NB4 (cell line): ENCODE measurements at regions not wholly inside any gene's neighbourhood (a gene's known extent, or its start where the extent isn't known, plus 50 kb on each side); places are given as distances from the start of the nearest gene placed in this dataset.

ENCODE experiments used
- POLR2A ChIP-seq: IDR thresholded peaks from 2 replicates; pipeline ENCODE4 v1.6.1; 2011; ENCODE audit warnings: mild to moderate bottlenecking; ENCODE audit not compliant: insufficient read length; ENCODE audit errors: extremely low read depth
- TF ChIP-seq, protein P1 (sequence below): IDR thresholded peaks from one replicate; pipeline ENCODE4 v1.5.1; 2012; ENCODE audit warnings: low read depth, low read length

DNA sequence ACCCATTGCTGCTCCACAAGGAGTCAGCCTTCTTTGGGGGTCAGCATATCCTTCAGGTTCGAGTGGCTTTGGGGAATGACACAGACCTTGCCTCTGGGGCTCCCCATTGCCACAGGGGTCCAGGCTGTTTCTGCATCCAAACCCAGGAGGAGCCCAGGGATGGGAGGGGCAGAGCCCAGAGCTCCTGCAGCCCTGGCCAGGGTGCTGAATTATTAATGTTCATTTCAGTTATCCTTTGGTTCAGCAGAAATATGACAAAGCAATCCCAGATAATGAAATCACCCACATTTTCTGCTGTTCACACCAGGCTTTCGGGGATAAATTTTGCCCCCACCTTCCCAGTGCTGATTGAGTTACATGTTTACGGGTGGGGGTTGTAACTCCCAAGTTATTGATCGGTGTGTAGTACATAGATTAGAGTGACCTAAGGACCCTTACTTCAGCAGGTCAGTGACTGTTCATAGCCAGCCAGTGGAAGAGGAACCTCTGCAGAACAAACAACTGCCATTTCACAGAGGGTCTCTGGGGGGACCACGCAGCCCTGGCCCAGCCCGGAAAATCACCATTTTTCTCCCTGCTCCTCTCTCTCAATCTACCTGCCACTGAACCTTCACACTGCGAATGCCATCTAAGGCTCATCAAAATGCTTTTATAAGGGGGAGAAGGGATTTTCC, 240.3 kb upstream of the N4BP1 start:
- TF ChIP-seq, protein P1, sequence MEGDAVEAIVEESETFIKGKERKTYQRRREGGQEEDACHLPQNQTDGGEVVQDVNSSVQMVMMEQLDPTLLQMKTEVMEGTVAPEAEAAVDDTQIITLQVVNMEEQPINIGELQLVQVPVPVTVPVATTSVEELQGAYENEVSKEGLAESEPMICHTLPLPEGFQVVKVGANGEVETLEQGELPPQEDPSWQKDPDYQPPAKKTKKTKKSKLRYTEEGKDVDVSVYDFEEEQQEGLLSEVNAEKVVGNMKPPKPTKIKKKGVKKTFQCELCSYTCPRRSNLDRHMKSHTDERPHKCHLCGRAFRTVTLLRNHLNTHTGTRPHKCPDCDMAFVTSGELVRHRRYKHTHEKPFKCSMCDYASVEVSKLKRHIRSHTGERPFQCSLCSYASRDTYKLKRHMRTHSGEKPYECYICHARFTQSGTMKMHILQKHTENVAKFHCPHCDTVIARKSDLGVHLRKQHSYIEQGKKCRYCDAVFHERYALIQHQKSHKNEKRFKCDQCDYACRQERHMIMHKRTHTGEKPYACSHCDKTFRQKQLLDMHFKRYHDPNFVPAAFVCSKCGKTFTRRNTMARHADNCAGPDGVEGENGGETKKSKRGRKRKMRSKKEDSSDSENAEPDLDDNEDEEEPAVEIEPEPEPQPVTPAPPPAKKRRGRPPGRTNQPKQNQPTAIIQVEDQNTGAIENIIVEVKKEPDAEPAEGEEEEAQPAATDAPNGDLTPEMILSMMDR, result no peak
- no peak for TF ChIP-seq POLR2A
